ENCODE measurements at regions not wholly inside any gene's neighbourhood (a gene's known extent, or its start where the extent isn't known, plus 50 kb on each side); places are given as distances from the start of the nearest gene placed in this dataset.

GRCh38 chr2:176854878-176855277 lies 357.7 kb upstream of the HNRNPA3 start:
- no peaks in the 10 kb centered on the region for H3K4me1 ChIP-seq
- no peak for TF ChIP-seq CTCF (IDR thresholded peaks at IDR 0.05)
- ATAC-seq, result no peak
- intact Hi-C loops (cut with DNase I), result no loop called here
- H3K4me3 ChIP-seq, result no peak overlapping the region
- 86 to 89% methylated on average over 3 of the region's 3 CpGs for WGBS, 2 donors
- H3K27me3 ChIP-seq, result peaks cover 0 to 14% (median 6%) of the 10 kb centered on the region in 7 donors
- no peaks in the 10 kb centered on the region for H3K9me3 ChIP-seq
- no peak overlapping the region for H3K27ac ChIP-seq
- no peak for DNase-seq
- no peaks in the 10 kb centered on the region for H3K36me3 ChIP-seq

- Histone ChIP-seq H3K4me1 (no peaks in the 10 kb centered on the region), H3K27me3 (peaks cover 0 to 14% (median 5%) of the 10 kb centered on the region in 7 donors)
- ATAC-seq, result no peak
These were observed 355.9 kb upstream of the HNRNPA3 start for GRCh38 chr2:176856683-176857082.

GRCh38 chr2:176865336-176865735 lies 347.3 kb upstream of the HNRNPA3 start:
- Histone ChIP-seq H3K27ac (no peak overlapping the region), H3K4me1 (no peaks in the 10 kb centered on the region), H3K36me3 (no peaks in the 10 kb centered on the region), H3K9me3 (peaks cover 0 to 2% (median 0%) of the 10 kb centered on the region in 11 donors), H3K27me3 (peaks cover 0 to 16% (median 5%) of the 10 kb centered on the region in 7 donors), H3K4me3 (no peak overlapping the region)
- 34 to 53% methylated on average over 2 of the region's 2 CpGs for WGBS, 2 donors
- no peak for TF ChIP-seq CTCF (IDR thresholded peaks at IDR 0.05)
- intact Hi-C loops (cut with DNase I), result no loop called here
- no peak for ATAC-seq
- no peak for DNase-seq

More at GRCh38 chr2:176856683-176857082, 355.9 kb upstream of the HNRNPA3 start:
- Histone ChIP-seq H3K27ac (no peak overlapping the region), H3K4me3 (no peak overlapping the region), H3K36me3 (no peaks in the 10 kb centered on the region), H3K9me3 (no peaks in the 10 kb centered on the region)
- no peak for TF ChIP-seq CTCF (IDR thresholded peaks at IDR 0.05)
- WGBS, 2 donors, result 53 to 68% methylated on average over 1 of the region's 1 CpG
- intact Hi-C loops (cut with DNase I), result no loop called here
- DNase-seq, result no peak

- intact Hi-C loops (cut with DNase I), result no loop called here
- H3K4me3 ChIP-seq, result no peak overlapping the region
- WGBS, 2 donors, result 44 to 60% methylated on average over 3 of the region's 3 CpGs
- peaks cover 0 to 27% (median 10%) of the 10 kb centered on the region in 11 donors for H3K9me3 ChIP-seq
- H3K36me3 ChIP-seq, result no peaks in the 10 kb centered on the region
- DNase-seq (no peak), ATAC-seq (no peak)
- no peaks in the 10 kb centered on the region for H3K4me1 ChIP-seq
- no peak overlapping the region for H3K27ac ChIP-seq
- TF ChIP-seq CTCF (IDR thresholded peaks at IDR 0.05), result no peak
- H3K27me3 ChIP-seq, result peaks cover 0 to 21% (median 0%) of the 10 kb centered on the region in 7 donors
These were observed 340.2 kb upstream of the HNRNPA3 start for GRCh38 chr2:176872406-176872805.

Data from heart right ventricle (tissue), 16 donors.